HEK293T (cell line): ENCODE measurements at regions not wholly inside any gene's neighbourhood (a gene's known extent, or its start where the extent isn't known, plus 50 kb on each side); places are given as distances from the start of the nearest gene placed in this dataset.

Experiments used
- ARNT ChIP-seq: fragments of 450-650 bp; IDR thresholded peaks from 2 replicates; pipeline ENCODE4 v1.6.1; 2017; ENCODE audit warnings: mild to moderate bottlenecking
- FOXM1 ChIP-seq: fragments of 450-650 bp; IDR thresholded peaks from 2 replicates; pipeline ENCODE4 v1.6.1; 2017; ENCODE audit warnings: mild to moderate bottlenecking, borderline replicate concordance
- ZNF384 ChIP-seq: fragments of 450-650 bp; IDR thresholded peaks from 2 replicates; pipeline ENCODE4 v1.6.1; 2016

DNA sequence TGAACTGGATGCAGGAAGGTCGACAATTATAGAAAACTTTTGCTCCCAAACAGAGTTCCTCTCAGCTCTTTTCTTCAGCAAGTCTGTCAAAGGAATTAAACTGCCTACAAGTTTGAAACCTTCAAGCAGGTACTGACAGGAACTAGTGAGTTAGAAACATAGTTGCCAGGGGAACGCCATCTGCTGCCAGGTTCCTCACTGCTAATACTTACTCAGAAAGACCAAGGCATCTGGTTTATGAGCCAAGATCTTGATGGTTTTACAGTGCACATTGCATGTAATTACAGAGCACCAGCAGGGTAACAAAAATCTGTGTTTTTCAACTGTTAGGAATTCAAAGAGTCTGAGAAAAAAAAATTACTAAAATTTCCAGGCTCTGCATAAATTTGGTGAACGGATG lies 300.0 kb upstream of the NRG3 start:
- no peak for TF ChIP-seq FOXM1
- TF ChIP-seq ZNF384 = no peak
- TF ChIP-seq ARNT = no peak
